ENCODE measurements at regions not wholly inside any gene's neighbourhood (a gene's known extent, or its start where the extent isn't known, plus 50 kb on each side); places are given as distances from the start of the nearest gene placed in this dataset.

DNA sequence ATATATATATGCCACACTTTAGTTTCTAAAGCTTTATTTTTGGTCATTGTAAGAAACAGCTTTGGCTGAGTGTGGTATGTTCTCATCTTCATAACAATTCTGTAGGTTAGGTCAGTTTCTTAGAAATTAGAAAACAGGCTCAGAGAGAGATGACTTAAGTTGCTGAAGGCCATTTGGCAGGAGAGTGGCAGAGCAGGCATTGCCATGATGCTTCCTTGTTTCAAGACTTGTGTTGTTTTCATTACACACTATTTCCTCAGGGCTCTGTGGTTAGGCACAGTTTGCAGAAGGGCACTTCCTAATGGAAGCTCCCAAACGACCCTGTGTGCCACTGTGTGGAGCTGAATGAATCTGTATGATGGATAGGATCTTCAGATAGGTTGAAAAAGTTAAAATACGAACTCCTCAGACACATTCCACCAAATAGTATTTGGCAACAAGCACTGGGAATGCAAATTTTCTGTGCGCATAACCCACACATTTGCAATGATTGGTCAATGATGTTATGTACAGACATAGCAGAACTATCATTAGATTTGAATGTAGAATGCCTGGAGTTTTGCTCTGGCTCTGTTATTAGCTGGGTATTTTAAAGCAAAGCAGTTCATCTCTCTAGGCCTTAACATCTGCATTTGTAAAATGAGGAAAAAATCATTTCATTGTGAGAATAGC is 274.3 kb upstream of the HS3ST1 start:
- H4K20me1 ChIP-seq (ENCODE audit: insufficient read depth) = no peaks in the 10 kb centered on the region
- no peak overlapping the region for H3K4me2 ChIP-seq
- H3K9ac ChIP-seq = no peak overlapping the region
- H2AFZ ChIP-seq (ENCODE audit: low read depth) = no peak overlapping the region
- H3K4me1 ChIP-seq (ENCODE audit: low read depth, poor library complexity, severe bottlenecking) = no peaks in the 10 kb centered on the region
- TF ChIP-seq, protein P1, sequence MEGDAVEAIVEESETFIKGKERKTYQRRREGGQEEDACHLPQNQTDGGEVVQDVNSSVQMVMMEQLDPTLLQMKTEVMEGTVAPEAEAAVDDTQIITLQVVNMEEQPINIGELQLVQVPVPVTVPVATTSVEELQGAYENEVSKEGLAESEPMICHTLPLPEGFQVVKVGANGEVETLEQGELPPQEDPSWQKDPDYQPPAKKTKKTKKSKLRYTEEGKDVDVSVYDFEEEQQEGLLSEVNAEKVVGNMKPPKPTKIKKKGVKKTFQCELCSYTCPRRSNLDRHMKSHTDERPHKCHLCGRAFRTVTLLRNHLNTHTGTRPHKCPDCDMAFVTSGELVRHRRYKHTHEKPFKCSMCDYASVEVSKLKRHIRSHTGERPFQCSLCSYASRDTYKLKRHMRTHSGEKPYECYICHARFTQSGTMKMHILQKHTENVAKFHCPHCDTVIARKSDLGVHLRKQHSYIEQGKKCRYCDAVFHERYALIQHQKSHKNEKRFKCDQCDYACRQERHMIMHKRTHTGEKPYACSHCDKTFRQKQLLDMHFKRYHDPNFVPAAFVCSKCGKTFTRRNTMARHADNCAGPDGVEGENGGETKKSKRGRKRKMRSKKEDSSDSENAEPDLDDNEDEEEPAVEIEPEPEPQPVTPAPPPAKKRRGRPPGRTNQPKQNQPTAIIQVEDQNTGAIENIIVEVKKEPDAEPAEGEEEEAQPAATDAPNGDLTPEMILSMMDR (conservative IDR thresholded peaks at IDR 0.05; ENCODE audit: low read depth, low read length) = no peak
- H3K79me2 ChIP-seq (ENCODE audit: insufficient read depth, low read depth) = no peaks in the 10 kb centered on the region
- no peak overlapping the region for H3K27ac ChIP-seq
- no peak overlapping the region for H3K4me3 ChIP-seq (IDR thresholded peaks at IDR 0.05; ENCODE audit: insufficient read depth, low read depth, low read length)
- H3K36me3 ChIP-seq (ENCODE audit: insufficient read depth) = no peaks in the 10 kb centered on the region
- H3K27me3 ChIP-seq (ENCODE audit: insufficient read depth, low read depth) = no peaks in the 10 kb centered on the region

DNA sequence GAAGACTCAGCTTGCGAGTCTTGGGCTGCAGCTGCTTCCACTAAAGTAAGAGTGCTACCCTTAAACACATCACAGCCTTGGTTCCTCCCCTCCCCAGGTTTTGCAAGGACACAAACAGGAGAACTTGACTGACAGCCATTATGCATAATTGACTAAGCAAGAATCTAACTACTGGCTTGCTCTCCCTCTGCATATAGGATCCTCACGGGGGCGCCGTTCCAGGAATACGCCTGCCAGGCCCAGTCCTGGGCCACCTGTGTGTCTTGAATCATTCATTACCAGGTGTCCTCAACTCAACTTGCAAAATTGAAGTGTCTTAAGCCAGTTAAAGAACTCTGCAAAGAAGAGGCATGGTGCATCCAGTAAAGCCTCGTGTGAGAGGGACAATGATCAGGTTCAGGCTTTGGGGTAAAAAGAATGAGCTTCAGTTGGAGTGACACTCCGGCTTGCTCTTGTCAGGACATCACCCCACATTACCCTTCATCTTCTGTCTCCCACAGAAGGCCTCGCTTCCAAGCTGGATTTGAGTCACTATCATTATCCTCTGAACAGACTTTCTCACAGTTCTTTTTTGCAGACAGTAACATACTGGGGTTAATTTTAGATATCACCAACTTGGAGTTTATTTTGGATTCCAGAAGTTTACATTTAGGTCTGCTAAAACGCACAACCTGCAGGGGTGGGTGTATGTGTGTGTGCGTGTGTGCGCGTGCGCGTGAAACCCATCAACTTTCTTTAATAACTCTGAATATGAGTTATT is 273.5 kb upstream of the HS3ST1 start:
- Histone ChIP-seq H3K27me3 (ENCODE audit: insufficient read depth, low read depth) (no peaks in the 10 kb centered on the region), H4K20me1 (ENCODE audit: insufficient read depth) (no peaks in the 10 kb centered on the region), H3K36me3 (ENCODE audit: insufficient read depth) (no peaks in the 10 kb centered on the region), H3K4me1 (ENCODE audit: low read depth, poor library complexity, severe bottlenecking) (no peaks in the 10 kb centered on the region), H3K79me2 (ENCODE audit: insufficient read depth, low read depth) (no peaks in the 10 kb centered on the region), H3K4me3 (IDR thresholded peaks at IDR 0.05; ENCODE audit: insufficient read depth, low read depth, low read length) (no peak overlapping the region), H2AFZ (ENCODE audit: low read depth) (no peak overlapping the region), H3K9ac (no peak overlapping the region), H3K27ac (no peak overlapping the region), H3K4me2 (no peak overlapping the region)
- TF ChIP-seq, protein P1 (conservative IDR thresholded peaks at IDR 0.05; ENCODE audit: low read depth, low read length) = no peak

DNA sequence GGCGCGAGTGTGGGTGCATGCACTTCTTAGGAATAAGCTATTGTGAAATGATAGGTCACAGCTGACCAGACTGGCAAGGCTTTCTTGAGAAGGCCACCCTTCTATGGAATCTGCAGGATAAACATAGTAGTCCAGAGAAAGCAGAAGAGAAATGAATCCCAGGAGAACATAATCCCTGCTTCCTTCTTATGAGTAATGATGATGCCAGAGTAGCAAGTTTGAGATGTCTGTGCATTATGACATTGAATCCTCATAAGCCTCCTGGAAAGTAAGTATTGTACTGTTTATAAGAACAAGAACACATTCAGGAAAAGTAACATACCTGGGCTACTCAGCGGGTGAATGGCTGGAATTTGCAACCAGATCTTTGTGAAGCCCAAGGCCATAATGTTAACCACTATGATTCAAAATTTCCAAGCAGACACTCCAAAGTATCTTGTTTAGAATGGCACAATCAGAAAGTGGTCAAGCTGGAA is 272.1 kb upstream of the HS3ST1 start:
- no peaks in the 10 kb centered on the region for H3K4me1 ChIP-seq (ENCODE audit: low read depth, poor library complexity, severe bottlenecking)

DNA sequence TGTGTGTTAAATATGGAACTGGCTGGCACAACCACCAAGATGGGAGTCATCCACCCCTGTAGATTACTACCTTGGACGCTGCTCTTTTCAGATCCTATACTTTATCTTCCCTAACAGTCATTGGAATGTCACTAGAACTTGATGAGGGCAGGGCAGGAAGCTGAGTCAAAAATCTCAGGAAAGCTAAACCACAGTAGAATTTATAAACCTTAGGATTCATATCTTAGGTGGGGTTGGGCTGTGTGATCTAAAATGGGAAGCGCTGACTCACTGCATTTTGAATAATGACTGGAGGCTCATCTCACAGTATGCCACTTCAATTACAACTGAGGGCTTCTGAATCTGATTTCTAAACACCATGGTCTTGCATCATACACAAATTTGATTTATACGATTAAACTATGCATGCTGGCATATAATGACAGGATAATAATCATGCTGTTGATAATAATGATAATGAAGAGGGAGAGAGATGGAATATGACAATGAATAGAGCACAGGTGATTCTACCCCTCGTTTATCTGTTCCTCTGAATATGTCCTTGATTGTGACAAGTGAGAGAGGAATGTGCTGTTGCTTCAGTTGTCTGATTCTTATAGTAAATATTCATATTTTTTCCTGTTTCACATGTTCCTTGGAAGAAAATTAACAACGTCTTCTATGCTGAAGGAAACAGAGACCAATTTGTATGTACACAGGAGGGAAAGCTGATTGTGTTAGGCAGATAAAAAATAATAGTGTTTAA is 270.3 kb upstream of the HS3ST1 start:
- no peak overlapping the region for H3K4me2 ChIP-seq
- H3K79me2 ChIP-seq (ENCODE audit: insufficient read depth, low read depth) = no peaks in the 10 kb centered on the region
- no peaks in the 10 kb centered on the region for H3K27me3 ChIP-seq (ENCODE audit: insufficient read depth, low read depth)
- no peak overlapping the region for H3K4me3 ChIP-seq (IDR thresholded peaks at IDR 0.05; ENCODE audit: insufficient read depth, low read depth, low read length)
- H3K36me3 ChIP-seq (ENCODE audit: insufficient read depth) = no peaks in the 10 kb centered on the region
- H3K4me1 ChIP-seq (ENCODE audit: low read depth, poor library complexity, severe bottlenecking) = no peaks in the 10 kb centered on the region
- no peak overlapping the region for H3K27ac ChIP-seq
- H4K20me1 ChIP-seq (ENCODE audit: insufficient read depth) = no peaks in the 10 kb centered on the region
- TF ChIP-seq, protein P1 (conservative IDR thresholded peaks at IDR 0.05; ENCODE audit: low read depth, low read length) = no peak
- H2AFZ ChIP-seq (ENCODE audit: low read depth) = no peak overlapping the region
- no peak overlapping the region for H3K9ac ChIP-seq

More for the DNA sequence above, 272.1 kb upstream of the HS3ST1 start:
- no peaks in the 10 kb centered on the region for H3K27me3 ChIP-seq (ENCODE audit: insufficient read depth, low read depth)
- TF ChIP-seq, protein P1 (conservative IDR thresholded peaks at IDR 0.05; ENCODE audit: low read depth, low read length) = no peak
- H4K20me1 ChIP-seq (ENCODE audit: insufficient read depth) = no peaks in the 10 kb centered on the region
- H3K27ac ChIP-seq = no peak overlapping the region
- no peak overlapping the region for H3K4me3 ChIP-seq (IDR thresholded peaks at IDR 0.05; ENCODE audit: insufficient read depth, low read depth, low read length)
- H3K79me2 ChIP-seq (ENCODE audit: insufficient read depth, low read depth) = no peaks in the 10 kb centered on the region
- no peak overlapping the region for H3K9ac ChIP-seq
- H2AFZ ChIP-seq (ENCODE audit: low read depth) = no peak overlapping the region
- no peaks in the 10 kb centered on the region for H3K36me3 ChIP-seq (ENCODE audit: insufficient read depth)
- no peak overlapping the region for H3K4me2 ChIP-seq

Data from KMS-11 (cell line).